ENCODE measurements at regions not wholly inside any gene's neighbourhood (a gene's known extent, or its start where the extent isn't known, plus 50 kb on each side); places are given as distances from the start of the nearest gene placed in this dataset.

GRCh38 chr18:40984856-40985255, 970.2 kb upstream of the PIK3C3 start:
- intact Hi-C loops (cut with micrococcal nuclease) = no loop called here
- no peak overlapping the region for H3K27ac Mint-ChIP-seq
- no peaks in the 10 kb centered on the region for H3K36me3 Mint-ChIP-seq
- no CpG with 5 or more reads among the region's 1 CpG for WGBS (ENCODE audit: insufficient coverage)
- no peak for TF ChIP-seq CTCF (IDR thresholded peaks at IDR 0.05)
- no peak overlapping the region for H3K27ac ChIP-seq (ENCODE audit: low read length)
- H3K4me1 ChIP-seq (ENCODE audit: control insufficient read depth, insufficient read depth, low read length) = no peaks in the 10 kb centered on the region
- no peak overlapping the region for H3K4me3 Mint-ChIP-seq
- peaks cover 3% of the 10 kb centered on the region for H3K9me3 ChIP-seq (ENCODE audit: control insufficient read depth, insufficient read depth, low read length)
- peaks cover 2 to 15% of the 10 kb centered on the region in 2 donors for H3K9me3 Mint-ChIP-seq
- H3K27me3 ChIP-seq (ENCODE audit: control insufficient read depth, insufficient read depth, low read length) = no peaks in the 10 kb centered on the region
- H3K36me3 ChIP-seq (ENCODE audit: control insufficient read depth, insufficient read depth, low read length) = no peaks in the 10 kb centered on the region
- H3K27me3 Mint-ChIP-seq (ENCODE audit: low read depth in 2 of 2) = no peaks in the 10 kb centered on the region
- no peak for DNase-seq
- no peak overlapping the region for H3K4me3 ChIP-seq (ENCODE audit: low read length)
- no peak for ATAC-seq
- H3K4me1 Mint-ChIP-seq = no peaks in the 10 kb centered on the region

- H3K36me3 ChIP-seq (ENCODE audit: control insufficient read depth, insufficient read depth, low read length) = no peaks in the 10 kb centered on the region
- Mint-ChIP-seq H3K27ac (no peak overlapping the region), H3K4me1 (no peaks in the 10 kb centered on the region), H3K36me3 (no peaks in the 10 kb centered on the region), H3K4me3 (no peak overlapping the region), H3K9me3 (peaks cover 4 to 17% of the 10 kb centered on the region in 2 donors), H3K27me3 (ENCODE audit: low read depth in 2 of 2) (no peaks in the 10 kb centered on the region)
- no peaks in the 10 kb centered on the region for H3K27me3 ChIP-seq (ENCODE audit: control insufficient read depth, insufficient read depth, low read length)
- no peak for TF ChIP-seq CTCF (IDR thresholded peaks at IDR 0.05)
- no peak overlapping the region for H3K4me3 ChIP-seq (ENCODE audit: low read length)
- no peaks in the 10 kb centered on the region for H3K4me1 ChIP-seq (ENCODE audit: control insufficient read depth, insufficient read depth, low read length)
- H3K9me3 ChIP-seq (ENCODE audit: control insufficient read depth, insufficient read depth, low read length) = peaks cover 3% of the 10 kb centered on the region
- DNase-seq (no peak), ATAC-seq (no peak)
- 53% methylated on average over 1 of the region's 1 CpG for WGBS (ENCODE audit: insufficient coverage)
- no peak overlapping the region for H3K27ac ChIP-seq (ENCODE audit: low read length)
- intact Hi-C loops (cut with micrococcal nuclease) = no loop called here
Observed at GRCh38 chr18:40983835-40984234, 971.2 kb upstream of the PIK3C3 start.

- H3K4me1 ChIP-seq (ENCODE audit: control insufficient read depth, insufficient read depth, low read length) = no peaks in the 10 kb centered on the region
- ATAC-seq (no peak), DNase-seq (no peak)
- H3K9me3 Mint-ChIP-seq = peaks cover 4 to 8% of the 10 kb centered on the region in 2 donors
- H3K27ac ChIP-seq (ENCODE audit: low read length) = no peak overlapping the region
- H3K27me3 ChIP-seq (ENCODE audit: control insufficient read depth, insufficient read depth, low read length) = no peaks in the 10 kb centered on the region
- intact Hi-C loops (cut with micrococcal nuclease) = no loop called here
- H3K4me1 Mint-ChIP-seq = no peaks in the 10 kb centered on the region
- no peaks in the 10 kb centered on the region for H3K27me3 Mint-ChIP-seq (ENCODE audit: low read depth in 2 of 2)
- peaks cover 17% of the 10 kb centered on the region for H3K9me3 ChIP-seq (ENCODE audit: control insufficient read depth, insufficient read depth, low read length)
- no peak overlapping the region for H3K27ac Mint-ChIP-seq
- no peak overlapping the region for H3K4me3 Mint-ChIP-seq
- no peaks in the 10 kb centered on the region for H3K36me3 Mint-ChIP-seq
- no peaks in the 10 kb centered on the region for H3K36me3 ChIP-seq (ENCODE audit: control insufficient read depth, insufficient read depth, low read length)
- H3K4me3 ChIP-seq (ENCODE audit: low read length) = no peak overlapping the region
- WGBS (ENCODE audit: insufficient coverage) = 14% methylated on average over 2 of the region's 2 CpGs
- TF ChIP-seq CTCF (IDR thresholded peaks at IDR 0.05) = no peak
Observed at GRCh38 chr18:40980171-40980570, 974.9 kb upstream of the PIK3C3 start.

- intact Hi-C loops (cut with micrococcal nuclease) = no loop called here
- TF ChIP-seq CTCF (IDR thresholded peaks at IDR 0.05) = no peak
- Mint-ChIP-seq H3K27ac (no peak overlapping the region), H3K4me3 (no peak overlapping the region), H3K9me3 (peaks cover 6 to 17% of the 10 kb centered on the region in 2 donors), H3K27me3 (ENCODE audit: low read depth in 2 of 2) (no peaks in the 10 kb centered on the region), H3K36me3 (no peaks in the 10 kb centered on the region), H3K4me1 (no peaks in the 10 kb centered on the region)
- no peak overlapping the region for H3K27ac ChIP-seq (ENCODE audit: low read length)
- no peak for DNase-seq
- peaks cover 17% of the 10 kb centered on the region for H3K9me3 ChIP-seq (ENCODE audit: control insufficient read depth, insufficient read depth, low read length)
- 88% methylated on average over 4 of the region's 4 CpGs for WGBS (ENCODE audit: insufficient coverage)
- H3K4me3 ChIP-seq (ENCODE audit: low read length) = no peak overlapping the region
- H3K36me3 ChIP-seq (ENCODE audit: control insufficient read depth, insufficient read depth, low read length) = no peaks in the 10 kb centered on the region
- H3K4me1 ChIP-seq (ENCODE audit: control insufficient read depth, insufficient read depth, low read length) = no peaks in the 10 kb centered on the region
- ATAC-seq = no peak
- no peaks in the 10 kb centered on the region for H3K27me3 ChIP-seq (ENCODE audit: control insufficient read depth, insufficient read depth, low read length)
Observed at GRCh38 chr18:40976050-40976449, 979.0 kb upstream of the PIK3C3 start.
